GM23248 (cell line): ENCODE measurements at regions not wholly inside any gene's neighbourhood (a gene's known extent, or its start where the extent isn't known, plus 50 kb on each side); places are given as distances from the start of the nearest gene placed in this dataset.

ENCODE experiments used
- EZH2 ChIP-seq: fragments of 200-600 bp; sonication (generic); IDR thresholded peaks from 2 replicates; pipeline ENCODE4 v1.6.1; 2018; ENCODE audit warnings: antibody characterized with exemption, mild to moderate bottlenecking; ENCODE audit not compliant: insufficient read depth, poor library complexity, severe bottlenecking
- EZH2phosphoT487 ChIP-seq: fragments of 200-600 bp; sonication (generic); IDR thresholded peaks from 2 replicates; pipeline ENCODE4 v1.6.1; 2018; ENCODE audit warnings: antibody characterized with exemption, moderate library complexity, mild to moderate bottlenecking, low read depth; ENCODE audit not compliant: insufficient read depth

- TF ChIP-seq EZH2 (no peak), EZH2phosphoT487 (no peak)
Observed at GRCh38 chrX:63013549-63013948, 337.6 kb downstream of the SPIN4 start.
